Thoracic aorta (tissue), 2 donors: ENCODE measurements at regions not wholly inside any gene's neighbourhood (a gene's known extent, or its start where the extent isn't known, plus 50 kb on each side); places are given as distances from the start of the nearest gene placed in this dataset.
"Not testable (repeated sequence)": the region's sequence is repeated elsewhere in the genome, so short reads cannot be mapped to it uniquely, and the experiment has no call there.

ENCODE experiments used
- ATAC-seq: fragments of 150-250 bp; one replicate; pipeline ENCODE4 v1.8.0; 2017; ENCODE audit warnings: low read depth; ENCODE audit not compliant: insufficient number of reproducible peaks, low FRiP score
- DNase-seq: peaks from one replicate; pipeline ENCODE4 v3.0.0-alpha.2; 2020; ENCODE audit warnings: low spot score
- H3K27ac ChIP-seq, 2 donors: fragments of 200-600 bp; sonication (generic); 1 replicate in 1 of 2; 2 replicates in 1 of 2; pipeline ENCODE4 v1.5.1; 2016; ENCODE audit warnings: mild to moderate bottlenecking in 2 of 2, moderate library complexity in 2 of 2
- H3K27me3 ChIP-seq: fragments of 200-600 bp; sonication (generic); replicated peaks from 2 replicates; pipeline ENCODE4 v1.6.0; 2016; ENCODE audit warnings: mild to moderate bottlenecking; ENCODE audit not compliant: insufficient read depth
- H3K36me3 ChIP-seq: fragments of 200-600 bp; sonication (generic); one replicate; pipeline ENCODE4 v1.5.1; 2016
- H3K4me1 ChIP-seq, 2 donors: fragments of 200-600 bp; sonication (generic); 1 replicate in 1 of 2; 2 replicates in 1 of 2; pipeline versions ENCODE4 v1.5.1 to v1.6.0; 2016; ENCODE audit warnings: low read depth in 2 of 2, mild to moderate bottlenecking in 1 of 2; ENCODE audit not compliant: control insufficient read depth in 1 of 2
- H3K4me3 ChIP-seq: fragments of 200-600 bp; sonication (generic); 2 replicates; pipeline ENCODE4 v1.5.1; 2016; ENCODE audit warnings: mild to moderate bottlenecking
- H3K9me3 ChIP-seq: fragments of 200-600 bp; sonication (generic); 2 replicates; pipeline ENCODE4 v1.5.1; 2016
- CTCF ChIP-seq: fragments of 200-600 bp; sonication (generic); IDR thresholded peaks from one replicate; pipeline ENCODE4 v1.5.1; 2019; ENCODE audit warnings: antibody characterized with exemption

DNA sequence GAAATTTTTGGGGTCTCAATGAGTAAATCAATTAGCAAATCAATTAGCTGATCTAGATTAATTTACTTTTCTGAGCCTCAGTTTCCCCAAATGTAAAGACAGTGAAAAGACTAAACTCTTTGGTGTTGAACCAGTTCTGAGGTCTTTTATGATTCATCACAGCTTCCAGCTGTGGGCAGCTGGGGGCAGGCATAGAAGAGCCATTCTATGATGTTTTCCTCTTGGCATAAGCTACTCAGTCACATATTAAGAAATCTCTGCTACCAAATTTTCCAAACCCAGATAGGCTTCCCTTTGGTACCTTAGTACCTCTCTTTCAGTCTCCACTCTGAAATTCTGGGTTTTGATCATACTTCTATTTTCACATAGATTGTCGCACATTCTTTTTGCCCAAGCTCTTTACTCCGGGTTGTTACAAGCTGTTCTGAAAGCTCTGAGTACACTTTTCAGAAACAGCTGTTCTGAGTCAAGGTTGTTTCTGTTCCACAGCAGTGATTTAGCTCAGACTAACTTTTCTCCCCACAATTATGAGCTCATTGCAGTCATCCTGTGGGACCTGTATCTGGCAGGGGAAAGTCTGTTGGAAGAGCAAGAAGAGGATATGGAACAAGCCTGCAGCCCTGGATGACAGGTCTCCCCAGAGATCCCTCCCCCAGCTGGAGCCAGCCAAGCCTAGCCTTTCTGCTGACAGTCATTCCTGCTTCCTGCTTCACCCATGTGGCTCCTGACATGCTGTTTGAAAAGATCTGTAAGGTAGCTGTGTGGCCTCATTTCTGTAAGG, 599.6 kb upstream of the GHITM start:
- no peaks in the 10 kb centered on the region for H3K36me3 ChIP-seq
- H3K4me3 ChIP-seq = no peak overlapping the region
- TF ChIP-seq CTCF = no peak
- H3K27me3 ChIP-seq = no peaks in the 10 kb centered on the region
- DNase-seq (peak; percentile 6), ATAC-seq (peak; percentile 33)
- no peak overlapping the region for H3K27ac ChIP-seq
- peaks cover 0 to 6% of the 10 kb centered on the region in 2 donors for H3K4me1 ChIP-seq
- no peaks in the 10 kb centered on the region for H3K9me3 ChIP-seq

DNA sequence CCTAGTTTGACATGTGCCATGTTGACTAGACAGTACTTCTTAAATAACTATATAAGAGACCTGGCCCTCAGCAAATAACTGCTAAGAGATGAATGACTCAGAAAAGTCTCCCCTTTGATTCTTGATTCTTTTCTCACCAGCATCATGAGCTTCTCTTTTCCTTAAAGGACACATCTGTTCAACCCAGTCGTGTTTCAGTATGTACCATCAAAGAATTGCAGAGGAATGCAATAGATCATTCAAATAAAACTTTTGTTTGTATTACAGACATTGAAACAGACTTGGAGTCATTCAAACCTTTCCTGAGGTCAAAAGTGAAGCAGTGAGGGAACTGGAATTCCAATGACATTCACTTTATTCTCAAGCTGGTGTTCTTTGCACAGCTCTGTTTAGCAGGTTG, 598.3 kb upstream of the GHITM start:
- no peaks in the 10 kb centered on the region for H3K36me3 ChIP-seq
- TF ChIP-seq CTCF = no peak
- ATAC-seq = no peak
- no peak for DNase-seq
- no peak overlapping the region for H3K4me3 ChIP-seq
- no peaks in the 10 kb centered on the region for H3K9me3 ChIP-seq
- H3K27me3 ChIP-seq = no peaks in the 10 kb centered on the region
- H3K27ac ChIP-seq = no peak overlapping the region
- peaks cover 0 to 6% of the 10 kb centered on the region in 2 donors for H3K4me1 ChIP-seq

DNA sequence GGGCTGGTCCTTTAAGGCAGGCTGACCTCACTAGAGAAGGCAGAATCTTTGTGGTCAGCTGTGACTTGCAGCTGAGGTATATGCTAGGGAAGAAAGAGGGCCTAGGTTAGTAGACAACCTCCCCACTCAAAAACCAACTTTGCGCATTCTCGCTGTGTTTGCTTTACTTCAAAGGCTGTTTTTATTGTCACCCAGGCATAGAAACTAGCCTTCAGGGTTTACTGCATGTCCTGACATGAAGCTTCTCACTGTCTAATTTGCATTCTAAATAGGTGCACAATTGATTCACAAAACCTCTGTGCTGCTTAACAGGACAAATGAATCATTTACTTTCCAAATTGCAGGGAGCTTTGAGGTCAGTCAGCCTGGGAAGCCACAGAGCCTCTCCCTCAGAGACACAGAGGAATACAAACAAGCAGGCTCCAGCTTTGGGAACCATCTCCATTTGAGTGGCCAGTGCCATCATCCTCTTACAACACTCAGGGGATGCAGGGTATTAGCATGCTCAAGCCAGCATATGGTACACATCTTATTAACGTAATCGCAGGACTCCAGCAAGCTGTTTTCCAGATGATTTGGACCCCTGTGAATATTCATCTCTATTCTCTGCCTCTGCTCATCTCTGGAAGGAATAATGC, 596.4 kb upstream of the GHITM start:
- ATAC-seq = no peak
- Histone ChIP-seq H3K36me3 (no peaks in the 10 kb centered on the region), H3K9me3 (no peaks in the 10 kb centered on the region), H3K4me1 (peaks cover 0 to 6% of the 10 kb centered on the region in 2 donors), H3K27ac (no peak overlapping the region), H3K4me3 (no peak overlapping the region), H3K27me3 (no peaks in the 10 kb centered on the region)
- TF ChIP-seq CTCF = no peak
- DNase-seq = no peak

GRCh38 chr10:83543691-83544462, 595.4 kb upstream of the GHITM start:
- H3K27me3 ChIP-seq = no peaks in the 10 kb centered on the region
- no peak overlapping the region for H3K4me3 ChIP-seq
- no peaks in the 10 kb centered on the region for H3K36me3 ChIP-seq
- TF ChIP-seq CTCF = no peak
- no peak for DNase-seq
- no peaks in the 10 kb centered on the region for H3K9me3 ChIP-seq
- no peak for ATAC-seq
- H3K4me1 ChIP-seq = peaks cover 0 to 6% of the 10 kb centered on the region in 2 donors
- no peak overlapping the region for H3K27ac ChIP-seq

- no peak overlapping the region for H3K4me3 ChIP-seq
- no peaks in the 10 kb centered on the region for H3K4me1 ChIP-seq
- no peaks in the 10 kb centered on the region for H3K27me3 ChIP-seq
- no peaks in the 10 kb centered on the region for H3K9me3 ChIP-seq
- DNase-seq (no peak), ATAC-seq (no peak)
- TF ChIP-seq CTCF = no peak
- no peaks in the 10 kb centered on the region for H3K36me3 ChIP-seq
- no peak overlapping the region for H3K27ac ChIP-seq
These were observed 593.4 kb upstream of the GHITM start for GRCh38 chr10:83545901-83546391.

- DNase-seq, ATAC-seq, H3K9me3 ChIP-seq, H3K27ac ChIP-seq, H3K36me3 ChIP-seq, H3K4me3 ChIP-seq, H3K27me3 ChIP-seq, H3K4me1 ChIP-seq: not testable (repeated sequence)
These were observed 588.1 kb upstream of the GHITM start for GRCh38 chr10:83551190-83551589.
